SJSA1 (cell line): ENCODE measurements at regions not wholly inside any gene's neighbourhood (a gene's known extent, or its start where the extent isn't known, plus 50 kb on each side); places are given as distances from the start of the nearest gene placed in this dataset.

ENCODE experiments used
- DNase-seq, 2 experiments: peaks; one replicate each; pipeline ENCODE4 v3.0.0-alpha.2; 2015 to 2020; ENCODE audit warnings: low spot score in 2 of 2, low read depth in 1 of 2
- H3K27ac ChIP-seq: fragments of 250-450 bp; sonication (Bioruptor Pico); 2 replicates; pipeline ENCODE4 v1.5.1; 2020; ENCODE audit warnings: mild to moderate bottlenecking, moderate library complexity
- H3K27me3 ChIP-seq: fragments of 250-450 bp; sonication (Bioruptor Pico); replicated peaks from 2 replicates; pipeline ENCODE4 v1.5.1; 2020; ENCODE audit warnings: mild to moderate bottlenecking, moderate library complexity
- H3K36me3 ChIP-seq: fragments of 250-450 bp; sonication (Bioruptor Pico); 2 replicates; pipeline ENCODE4 v1.5.1; 2020; ENCODE audit warnings: mild to moderate bottlenecking
- H3K4me1 ChIP-seq: fragments of 250-450 bp; sonication (Bioruptor Pico); replicated peaks from 2 replicates; pipeline ENCODE4 v1.6.1; 2021; ENCODE audit warnings: mild to moderate bottlenecking
- H3K4me3 ChIP-seq: fragments of 250-450 bp; sonication (Bioruptor Pico); 2 replicates; pipeline ENCODE4 v1.5.1; 2020; ENCODE audit warnings: mild to moderate bottlenecking
- H3K9me3 ChIP-seq: fragments of 250-450 bp; sonication (Bioruptor Pico); replicated peaks from 2 replicates; pipeline ENCODE4 v1.5.1; 2020; ENCODE audit warnings: mild to moderate bottlenecking

DNA sequence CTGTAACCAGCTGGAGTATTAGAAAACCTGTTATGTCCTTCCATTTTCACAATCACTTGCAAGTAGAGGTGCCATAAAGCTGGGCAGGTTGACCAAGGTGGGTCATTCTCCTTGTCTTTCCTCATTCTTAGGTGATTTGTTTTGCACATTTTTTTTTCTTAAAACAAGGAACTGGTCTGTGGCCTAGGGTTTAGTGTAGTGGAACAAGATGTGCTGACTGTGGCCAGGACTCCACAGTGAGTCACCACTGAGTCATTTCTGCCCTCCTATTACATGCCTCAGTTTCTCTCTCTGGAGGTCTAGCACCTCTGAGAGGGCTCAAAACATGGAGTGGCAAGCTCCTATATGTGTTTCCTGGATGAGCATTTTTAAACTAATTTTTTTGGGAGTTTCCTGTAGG is 355.9 kb downstream of the GPM6A start:
- no peaks in the 10 kb centered on the region for H3K27me3 ChIP-seq
- no peaks in the 10 kb centered on the region for H3K9me3 ChIP-seq
- no peak overlapping the region for H3K4me3 ChIP-seq
- H3K4me1 ChIP-seq: no peaks in the 10 kb centered on the region
- no peaks in the 10 kb centered on the region for H3K36me3 ChIP-seq
- no peak overlapping the region for H3K27ac ChIP-seq
- DNase-seq: no peak

DNA sequence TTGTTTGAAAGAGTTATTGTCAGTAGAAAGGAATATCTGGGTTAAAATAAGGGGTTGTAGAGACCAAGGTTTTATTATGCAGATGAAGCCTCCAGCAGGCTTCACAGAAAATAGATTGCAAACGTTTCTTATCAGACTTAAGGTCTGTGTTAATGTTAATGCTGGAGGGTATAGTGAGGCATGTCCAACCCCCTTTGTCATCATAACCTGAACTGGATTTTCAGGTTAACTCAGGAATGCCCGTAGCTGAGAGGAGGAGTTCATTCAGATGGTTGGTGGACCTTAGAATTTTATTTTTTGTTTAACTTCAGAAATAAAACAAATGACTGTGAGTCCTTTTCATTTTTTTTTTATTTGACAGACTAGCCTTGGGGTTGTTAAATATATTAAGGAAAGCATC is 354.1 kb downstream of the GPM6A start:
- H3K36me3 ChIP-seq: no peaks in the 10 kb centered on the region
- no peaks in the 10 kb centered on the region for H3K27me3 ChIP-seq
- H3K4me1 ChIP-seq: no peaks in the 10 kb centered on the region
- no peak overlapping the region for H3K4me3 ChIP-seq
- no peak for DNase-seq
- no peak overlapping the region for H3K27ac ChIP-seq
- H3K9me3 ChIP-seq: no peaks in the 10 kb centered on the region

GRCh38 chr4:175459571-175459970 is 352.5 kb downstream of the GPM6A start:
- Histone ChIP-seq H3K4me1 (no peaks in the 10 kb centered on the region), H3K4me3 (no peak overlapping the region), H3K9me3 (no peaks in the 10 kb centered on the region), H3K27me3 (no peaks in the 10 kb centered on the region), H3K36me3 (no peaks in the 10 kb centered on the region), H3K27ac (no peak overlapping the region)
- no peak for DNase-seq

GRCh38 chr4:175460414-175460813 is 351.6 kb downstream of the GPM6A start:
- H3K36me3 ChIP-seq: no peaks in the 10 kb centered on the region
- H3K27ac ChIP-seq: no peak overlapping the region
- no peaks in the 10 kb centered on the region for H3K4me1 ChIP-seq
- H3K4me3 ChIP-seq: no peak overlapping the region
- no peak for DNase-seq
- no peaks in the 10 kb centered on the region for H3K9me3 ChIP-seq
- no peaks in the 10 kb centered on the region for H3K27me3 ChIP-seq

- H3K27ac ChIP-seq: no peak overlapping the region
- H3K4me3 ChIP-seq: no peak overlapping the region
- H3K9me3 ChIP-seq: no peaks in the 10 kb centered on the region
- H3K4me1 ChIP-seq: peaks cover 13% of the 10 kb centered on the region
- peak; percentile 20 to 46 for DNase-seq
- H3K36me3 ChIP-seq: no peaks in the 10 kb centered on the region
- H3K27me3 ChIP-seq: no peaks in the 10 kb centered on the region
Observed at GRCh38 chr4:175469514-175469913, 342.6 kb downstream of the GPM6A start.

GRCh38 chr4:175470131-175470530 is 341.9 kb downstream of the GPM6A start:
- DNase-seq: peak in 1 of 2 experiments; percentile 45
- Histone ChIP-seq H3K9me3 (no peaks in the 10 kb centered on the region), H3K4me3 (no peak overlapping the region), H3K36me3 (no peaks in the 10 kb centered on the region), H3K27ac (no peak overlapping the region), H3K27me3 (no peaks in the 10 kb centered on the region), H3K4me1 (peaks cover 13% of the 10 kb centered on the region)

- H3K4me1 ChIP-seq: no peaks in the 10 kb centered on the region
- DNase-seq: no peak
- H3K4me3 ChIP-seq: no peak overlapping the region
- H3K27me3 ChIP-seq: no peaks in the 10 kb centered on the region; the same call in 1 of the 2 replicates
- H3K9me3 ChIP-seq: no peaks in the 10 kb centered on the region
- H3K27ac ChIP-seq: no peak overlapping the region
- no peaks in the 10 kb centered on the region for H3K36me3 ChIP-seq
Observed at GRCh38 chr4:175480404-175480803, 331.7 kb downstream of the GPM6A start.

GRCh38 chr4:175499735-175500352 is 312.2 kb downstream of the GPM6A start:
- no peak overlapping the region for H3K4me3 ChIP-seq
- H3K36me3 ChIP-seq: no peaks in the 10 kb centered on the region
- H3K27me3 ChIP-seq: no peaks in the 10 kb centered on the region
- no peak overlapping the region for H3K27ac ChIP-seq
- no peaks in the 10 kb centered on the region for H3K9me3 ChIP-seq
- DNase-seq: no peak
- H3K4me1 ChIP-seq: no peaks in the 10 kb centered on the region

DNA sequence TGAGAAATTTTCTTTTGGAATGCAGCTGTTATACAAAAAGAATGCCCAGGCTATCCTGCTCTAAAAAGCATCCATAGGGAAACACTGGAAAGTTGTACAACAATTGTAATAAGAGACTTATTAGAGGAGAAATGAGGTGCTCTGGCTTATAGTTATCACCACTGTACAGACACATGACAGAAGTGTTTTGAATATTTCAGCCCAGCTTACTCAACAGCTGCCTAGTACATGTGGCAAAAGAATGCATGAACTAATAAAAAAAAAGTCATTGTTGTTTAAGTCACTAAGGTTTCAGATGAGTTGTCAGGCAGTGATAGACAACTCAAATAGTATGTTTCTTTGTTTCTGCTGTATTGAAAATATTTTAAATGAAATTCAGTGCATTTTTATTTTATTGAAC is 307.7 kb downstream of the GPM6A start:
- DNase-seq: no peak
- H3K27ac ChIP-seq: no peak overlapping the region
- no peaks in the 10 kb centered on the region for H3K9me3 ChIP-seq

GRCh38 chr4:175509320-175509719 is 302.7 kb downstream of the GPM6A start:
- no peaks in the 10 kb centered on the region for H3K36me3 ChIP-seq

More for the DNA sequence above, 307.7 kb downstream of the GPM6A start:
- no peaks in the 10 kb centered on the region for H3K36me3 ChIP-seq
- no peaks in the 10 kb centered on the region for H3K27me3 ChIP-seq
- H3K4me3 ChIP-seq: no peak overlapping the region
- H3K4me1 ChIP-seq: no peaks in the 10 kb centered on the region

DNA sequence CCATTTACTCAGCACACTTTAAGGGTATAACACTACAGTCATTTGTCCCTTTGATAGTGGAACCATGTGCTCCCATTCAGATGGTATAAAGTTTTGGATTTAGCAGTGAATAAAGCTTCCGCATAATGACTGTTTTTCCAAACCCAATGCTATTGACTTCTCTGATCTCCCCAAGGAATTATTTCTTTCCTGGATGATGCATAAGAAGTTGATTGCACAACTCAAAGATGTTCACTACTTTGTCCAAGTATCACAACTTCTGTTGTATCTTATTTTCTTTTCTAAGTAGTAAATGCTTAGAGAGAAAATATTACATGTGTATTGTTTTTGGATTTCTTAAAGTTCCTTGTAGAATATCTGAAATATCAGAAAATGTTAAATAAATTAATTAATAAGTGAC is 300.2 kb downstream of the GPM6A start:
- H3K4me3 ChIP-seq: no peak overlapping the region
- no peaks in the 10 kb centered on the region for H3K4me1 ChIP-seq
- DNase-seq: no peak
- H3K9me3 ChIP-seq: no peaks in the 10 kb centered on the region
- no peaks in the 10 kb centered on the region for H3K27me3 ChIP-seq
- no peaks in the 10 kb centered on the region for H3K36me3 ChIP-seq
- H3K27ac ChIP-seq: no peak overlapping the region

More at GRCh38 chr4:175509320-175509719, 302.7 kb downstream of the GPM6A start:
- no peaks in the 10 kb centered on the region for H3K27me3 ChIP-seq
- DNase-seq: no peak
- no peaks in the 10 kb centered on the region for H3K9me3 ChIP-seq
- no peak overlapping the region for H3K4me3 ChIP-seq
- no peak overlapping the region for H3K27ac ChIP-seq
- H3K4me1 ChIP-seq: no peaks in the 10 kb centered on the region

DNA sequence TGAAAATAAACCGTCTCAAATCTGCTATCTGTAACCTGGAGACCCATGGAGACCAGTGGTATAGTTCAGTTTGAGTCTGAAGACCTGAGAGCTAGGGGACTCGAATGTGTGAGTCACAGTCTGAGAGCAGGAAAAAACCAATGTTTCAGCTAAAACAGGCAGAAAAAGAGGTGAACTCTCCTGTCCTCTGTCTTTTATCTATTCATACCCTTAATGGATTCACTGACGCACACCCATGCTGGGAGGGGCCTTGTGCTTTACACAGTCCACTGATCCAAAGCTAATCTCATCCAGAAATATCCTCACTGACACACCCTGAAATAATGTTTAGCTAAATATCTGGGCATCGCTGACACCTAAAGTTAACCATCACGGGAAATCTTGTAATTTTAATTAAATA is 297.9 kb downstream of the GPM6A start:
- DNase-seq: no peak
- H3K27ac ChIP-seq: no peak overlapping the region
- H3K9me3 ChIP-seq: no peaks in the 10 kb centered on the region
- no peaks in the 10 kb centered on the region for H3K36me3 ChIP-seq
- no peak overlapping the region for H3K4me3 ChIP-seq
- H3K4me1 ChIP-seq: no peaks in the 10 kb centered on the region
- no peaks in the 10 kb centered on the region for H3K27me3 ChIP-seq

DNA sequence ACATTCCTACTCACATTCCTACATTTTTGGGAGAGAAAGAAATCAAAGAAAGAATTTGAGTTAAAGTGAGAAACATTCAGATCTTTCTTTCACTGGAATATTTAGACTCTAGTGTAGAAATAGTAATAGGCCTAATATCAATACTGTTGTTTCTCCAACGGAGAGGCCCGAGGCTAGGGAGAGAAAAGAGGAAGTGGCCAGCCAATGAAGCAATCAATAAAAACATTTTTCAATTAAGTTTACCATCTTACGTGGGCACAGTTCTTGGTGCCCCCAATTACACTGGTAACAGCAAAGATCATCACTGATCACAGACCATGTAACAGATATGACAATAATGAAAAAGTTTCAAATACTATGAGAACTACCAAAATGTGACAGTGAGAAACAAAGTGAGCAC is 281.4 kb downstream of the GPM6A start:
- no peak overlapping the region; the same call in 1 of the 2 replicates for H3K27ac ChIP-seq
- no peaks in the 10 kb centered on the region for H3K9me3 ChIP-seq
- H3K36me3 ChIP-seq: no peaks in the 10 kb centered on the region
- peaks cover 12% of the 10 kb centered on the region for H3K4me1 ChIP-seq
- DNase-seq: no peak
- no peak overlapping the region for H3K4me3 ChIP-seq
- H3K27me3 ChIP-seq: no peaks in the 10 kb centered on the region

- Histone ChIP-seq H3K4me1 (peaks cover 12% of the 10 kb centered on the region), H3K9me3 (no peaks in the 10 kb centered on the region), H3K36me3 (no peaks in the 10 kb centered on the region), H3K27ac (no peak overlapping the region), H3K4me3 (no peak overlapping the region), H3K27me3 (no peaks in the 10 kb centered on the region)
- DNase-seq: peak in 1 of 2 experiments; percentile 41
Observed at GRCh38 chr4:175531405-175532091, 280.5 kb downstream of the GPM6A start.
